Right ventricle myocardium superior (tissue), 1 donor: ENCODE measurements at regions not wholly inside any gene's neighbourhood (a gene's known extent, or its start where the extent isn't known, plus 50 kb on each side); places are given as distances from the start of the nearest gene placed in this dataset.
"Not testable (repeated sequence)": the region's sequence is repeated elsewhere in the genome, so short reads cannot be mapped to it uniquely, and the experiment has no call there.

Source experiments
- ATAC-seq: fragments of 200-7000 bp; cut with Tn5 transposase; one replicate; pipeline ENCODE4 v1.9.1; 2020; ENCODE audit warnings: mild to moderate bottlenecking; ENCODE audit not compliant: poor library complexity
- DNase-seq: peaks from one replicate; pipeline ENCODE4 v3.0.0-alpha.2; 2020
- intact Hi-C: fragments of 100-400 bp; cut with DNase I; formaldehyde crosslinking; loops from one replicate; pipeline ENCODE4 v1.11.2; 2022
- donor health status: DM: no; HTN: yes; CAD: no; lungs with severe emphysema.

DNA sequence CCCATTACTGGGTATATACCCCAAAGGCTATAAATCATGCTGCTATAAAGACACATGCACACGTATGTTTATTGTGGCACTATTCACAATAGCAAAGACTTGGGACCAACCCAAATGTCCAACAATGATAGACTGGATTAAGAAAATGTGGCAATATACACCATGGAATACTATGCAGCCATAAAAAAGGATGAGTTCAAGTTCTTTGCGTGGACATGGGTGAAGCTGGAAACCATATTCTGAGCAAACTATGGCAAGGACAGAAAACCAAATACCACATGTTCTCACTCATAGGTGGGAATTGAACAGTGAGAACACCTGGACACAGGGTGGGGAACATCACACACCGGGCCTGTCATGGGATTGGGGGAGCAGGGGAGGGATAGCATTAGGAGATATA lies 54.4 kb upstream of the MUCL1 start:
- intact Hi-C loops, ATAC-seq, DNase-seq: not testable (repeated sequence)

DNA sequence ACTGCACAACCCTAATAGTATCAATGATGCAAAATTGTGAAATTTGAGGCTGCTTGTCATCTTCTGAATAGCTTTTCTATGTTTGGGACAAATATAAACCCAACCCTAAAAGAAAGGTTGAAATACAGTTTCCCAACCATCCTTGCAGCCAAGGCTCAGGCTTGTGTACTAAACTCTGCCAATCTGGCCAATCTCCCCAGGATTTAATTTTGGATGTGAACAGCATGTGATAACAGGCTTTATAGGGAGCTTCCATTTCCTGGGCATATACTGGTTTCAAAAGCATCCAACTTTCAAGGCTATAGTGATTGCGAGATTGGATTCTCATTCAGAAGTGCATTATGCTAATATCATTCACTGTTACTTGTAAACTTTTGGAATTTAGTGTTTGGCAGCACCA lies 55.7 kb upstream of the MUCL1 start:
- ATAC-seq (no peak), DNase-seq (no peak)
- intact Hi-C loops = no loop called here

DNA sequence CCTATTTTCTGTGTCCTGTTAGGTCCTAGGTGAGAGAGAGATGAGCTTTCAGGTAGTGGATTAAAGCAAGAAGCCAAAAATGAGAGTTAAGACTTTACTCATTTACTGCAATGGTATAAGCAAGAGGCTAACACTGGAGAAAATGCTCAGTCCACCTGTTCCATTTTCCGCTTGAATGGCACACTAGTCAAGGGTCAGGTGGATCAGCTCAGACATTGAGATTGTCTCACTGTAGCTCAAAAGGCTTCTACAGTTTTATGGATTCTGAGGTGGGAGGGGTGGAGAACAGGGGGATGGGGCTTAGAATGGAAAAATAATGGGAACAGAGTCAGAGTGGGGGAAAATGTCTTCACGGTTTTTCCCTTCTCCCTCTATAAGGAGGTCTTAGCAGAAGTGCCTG lies 57.3 kb upstream of the MUCL1 start:
- DNase-seq = no peak
- ATAC-seq = no peak
- intact Hi-C loops = no loop called here

DNA sequence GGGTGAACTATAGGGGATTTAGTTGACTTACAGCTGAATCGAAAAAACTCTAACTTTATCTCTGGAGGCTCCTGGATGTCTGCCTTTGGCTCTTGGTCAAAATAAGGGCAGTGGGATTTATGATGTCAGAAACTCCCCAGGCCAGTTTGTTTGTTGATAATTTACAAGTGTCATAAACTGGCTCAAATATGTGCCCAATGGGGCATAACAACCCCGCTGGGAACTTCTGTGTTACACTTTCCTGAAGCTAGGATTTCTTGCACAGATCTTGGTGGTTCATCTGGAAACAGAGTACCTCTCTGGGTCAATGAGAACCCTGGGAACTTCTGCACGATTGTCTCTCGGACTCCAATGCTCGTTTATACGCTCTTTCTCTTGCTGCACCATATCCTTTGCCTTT lies 58.7 kb upstream of the MUCL1 start:
- DNase-seq (no peak), ATAC-seq (no peak)
- intact Hi-C loops = no loop called here

DNA sequence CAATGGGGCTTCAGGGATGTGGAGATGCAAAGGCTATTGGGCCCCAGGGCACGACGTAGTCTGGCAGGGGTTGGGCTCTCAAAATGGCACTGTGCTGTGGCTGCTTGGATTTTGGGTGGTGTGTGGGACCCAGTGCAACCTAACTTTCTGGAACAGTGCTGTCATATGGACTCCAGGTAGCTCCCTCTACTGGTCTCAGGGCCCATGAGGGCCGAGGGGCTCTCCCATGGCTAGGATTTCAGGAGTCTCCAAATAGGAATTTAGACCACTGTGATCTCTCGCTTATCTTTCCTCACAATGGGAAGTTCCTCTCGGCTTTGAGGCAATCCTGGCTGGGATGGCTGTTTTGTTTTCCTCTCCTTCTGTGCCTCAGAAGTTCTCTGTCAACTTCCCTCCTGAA lies 68.2 kb upstream of the MUCL1 start:
- intact Hi-C loops = no loop called here
- ATAC-seq (no peak), DNase-seq (no peak)

DNA sequence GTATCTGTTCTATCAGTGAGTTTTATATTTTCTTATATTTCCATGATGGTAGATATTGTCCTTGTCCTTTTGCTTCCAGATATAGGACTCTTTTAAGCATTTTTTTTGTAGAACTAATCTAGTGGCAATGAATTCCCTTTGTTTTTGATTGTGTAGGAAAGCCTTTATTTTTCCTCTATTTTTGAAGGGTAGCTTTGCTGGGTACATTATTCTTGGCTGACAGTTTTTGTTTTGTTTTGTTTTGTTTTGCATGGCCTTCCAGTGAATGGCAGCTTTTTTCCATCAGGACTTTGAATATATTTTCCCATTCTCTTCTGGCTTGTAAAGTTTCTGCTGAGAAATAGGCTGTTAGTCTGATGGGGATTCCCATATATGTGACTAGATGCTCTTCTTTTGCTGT lies 70.2 kb upstream of the MUCL1 start:
- DNase-seq (no peak), ATAC-seq (no peak)
- intact Hi-C loops = no loop called here

DNA sequence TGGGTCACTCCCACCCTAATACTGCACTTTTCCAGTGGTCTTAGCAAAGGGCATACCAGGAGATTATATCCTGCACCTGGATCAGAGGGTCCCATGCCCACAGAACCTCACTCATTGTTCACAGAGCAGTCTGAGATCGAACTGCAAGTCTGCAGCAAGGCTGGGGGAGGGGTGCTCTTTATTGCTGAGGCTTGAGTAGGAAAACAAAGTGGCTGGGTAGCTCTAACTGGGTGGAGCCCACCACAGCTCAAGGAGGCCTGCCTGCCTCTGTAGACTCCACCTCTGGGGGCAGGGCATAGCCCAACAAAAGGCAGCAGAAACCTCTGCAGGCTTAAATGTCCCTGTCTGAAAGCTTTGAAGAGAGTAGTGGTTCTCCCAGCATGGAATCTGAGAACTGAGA lies 77.3 kb upstream of the MUCL1 start:
- DNase-seq, intact Hi-C loops, ATAC-seq: not testable (repeated sequence)

DNA sequence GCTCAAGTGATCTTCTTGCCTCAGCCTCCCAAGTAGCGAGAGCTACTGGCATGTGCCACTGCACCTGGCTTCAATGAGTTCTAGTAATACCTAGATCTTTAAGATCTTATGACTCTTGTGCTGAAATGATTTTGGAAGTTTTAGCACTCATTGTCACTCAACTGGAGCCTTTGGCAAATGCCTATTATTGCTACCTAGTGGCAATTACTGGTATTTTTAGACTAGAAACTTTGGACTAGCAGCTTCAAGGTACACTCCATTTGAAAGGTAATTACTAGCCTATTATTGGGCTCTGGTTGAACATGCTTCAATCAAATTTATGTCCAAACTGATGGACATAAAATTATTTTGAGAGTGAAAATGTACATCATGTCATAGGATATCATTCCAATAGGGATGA lies 80.7 kb upstream of the MUCL1 start:
- intact Hi-C loops = no loop called here
- DNase-seq (no peak), ATAC-seq (no peak)

DNA sequence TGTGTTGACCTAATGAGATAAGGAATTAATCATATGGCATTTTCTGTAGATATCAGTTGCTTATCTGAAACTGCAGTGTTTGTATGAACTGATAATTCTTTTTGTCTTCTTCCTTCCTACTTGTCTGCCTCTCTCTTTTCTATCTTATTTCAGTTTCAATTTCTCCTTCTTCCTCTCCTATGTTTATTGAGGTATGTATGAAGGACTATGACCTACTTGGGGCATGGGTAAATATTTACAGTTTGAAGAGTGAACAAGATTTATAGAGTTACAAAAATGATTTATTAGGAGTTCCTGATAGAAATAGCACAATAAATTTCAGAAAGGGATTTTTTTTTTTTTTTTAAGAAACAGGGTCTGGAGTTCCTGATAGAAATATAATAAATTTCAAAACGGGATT lies 88.7 kb upstream of the MUCL1 start:
- intact Hi-C loops = no loop called here
- no peak for ATAC-seq
- DNase-seq = no peak

DNA sequence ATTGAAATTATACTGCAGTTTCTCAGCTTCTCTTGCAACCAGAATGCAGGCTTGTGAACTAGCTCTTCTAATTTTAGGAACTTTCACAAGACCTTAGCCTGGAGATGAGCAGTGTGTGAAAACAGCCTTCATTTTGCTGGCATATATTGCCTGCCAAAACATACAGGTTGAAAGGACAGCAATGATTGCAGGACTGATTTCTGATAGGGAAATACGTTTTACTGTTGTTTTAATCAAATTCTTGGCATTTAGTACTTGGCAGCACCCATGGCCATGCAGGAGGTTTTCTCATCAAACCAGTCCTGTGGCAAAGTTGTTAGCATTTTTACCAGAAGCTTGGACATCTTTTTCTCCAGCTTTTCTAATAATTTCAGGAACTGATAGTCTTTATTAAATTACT lies 91.9 kb upstream of the MUCL1 start:
- DNase-seq = no peak
- no peak for ATAC-seq
- intact Hi-C loops = no loop called here

DNA sequence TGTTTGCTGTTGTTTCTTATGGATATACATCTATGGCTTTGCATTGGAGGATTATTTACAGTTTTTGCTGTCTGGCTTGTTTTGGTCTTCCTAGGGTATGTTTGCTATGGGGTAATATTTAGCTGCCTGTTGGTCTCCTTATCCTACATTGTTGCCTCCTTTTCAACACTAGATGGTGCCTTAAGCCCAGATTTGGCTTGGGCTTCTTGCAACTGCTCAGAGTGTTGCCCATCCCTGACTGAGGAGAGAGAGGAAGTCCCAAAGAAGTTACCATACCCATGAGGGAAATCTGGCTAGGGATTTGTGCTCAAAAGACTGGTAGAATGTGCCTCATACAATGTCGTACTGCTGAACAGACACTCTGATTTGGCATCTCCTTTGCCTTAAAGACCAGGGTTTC lies 94.6 kb upstream of the MUCL1 start:
- intact Hi-C loops = no loop called here
- no peak for ATAC-seq

DNA sequence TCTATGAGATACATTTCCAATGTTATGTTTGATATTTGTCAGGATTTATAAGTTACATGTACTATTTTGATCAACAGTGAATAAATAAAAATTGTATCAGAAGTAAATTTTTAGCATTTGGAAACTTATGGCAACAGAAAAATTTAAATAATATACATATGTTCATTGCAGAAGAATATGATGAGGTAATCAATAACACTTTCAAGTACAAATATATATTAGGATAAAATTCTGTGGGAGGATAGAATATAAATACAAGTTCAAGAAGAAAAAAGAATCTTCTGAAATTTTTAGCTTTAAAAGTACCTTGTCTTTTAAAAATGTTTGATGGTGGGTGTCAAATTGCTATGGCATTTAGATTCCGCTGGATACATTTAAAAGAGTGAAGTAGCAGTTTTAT lies 102.8 kb upstream of the MUCL1 start:
- DNase-seq (no peak), ATAC-seq (no peak)
- intact Hi-C loops = loop anchor here (5.0 kb wide), 1 partner anchor 206 kb away; no protein-coding TSS in a partner anchor

More for the DNA sequence above, 94.6 kb upstream of the MUCL1 start:
- no peak for DNase-seq

DNA sequence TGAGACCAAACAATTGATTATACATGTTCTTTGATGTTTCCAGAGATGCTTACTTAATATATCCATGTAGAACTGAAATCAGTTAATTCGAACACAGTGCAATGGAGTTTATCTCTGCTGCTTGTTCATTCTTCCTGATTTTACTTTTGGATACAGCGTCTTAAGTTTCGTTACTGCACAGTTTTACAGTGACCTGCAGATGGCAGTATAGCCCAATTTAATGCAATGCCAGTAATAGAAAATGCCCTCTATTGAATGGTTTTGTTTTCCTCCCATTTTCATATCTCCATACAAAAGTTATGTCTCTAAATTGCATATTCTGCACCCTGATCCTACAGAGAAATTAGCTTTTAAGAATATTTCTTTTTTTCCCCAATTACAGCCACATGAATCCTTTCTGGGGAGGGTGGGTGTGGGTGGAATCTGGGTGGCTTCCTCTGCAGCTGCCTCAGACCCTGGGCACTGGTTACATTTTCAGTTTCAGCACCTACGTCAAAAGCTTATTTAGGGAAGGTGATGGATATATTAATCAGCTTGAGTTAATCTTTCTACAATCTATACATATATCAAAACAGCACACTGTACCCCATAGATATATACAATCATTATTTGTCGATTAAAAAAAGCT lies 101.1 kb upstream of the DCD start:
- intact Hi-C loops = no loop called here
- no peak for DNase-seq
- ATAC-seq = no peak

DNA sequence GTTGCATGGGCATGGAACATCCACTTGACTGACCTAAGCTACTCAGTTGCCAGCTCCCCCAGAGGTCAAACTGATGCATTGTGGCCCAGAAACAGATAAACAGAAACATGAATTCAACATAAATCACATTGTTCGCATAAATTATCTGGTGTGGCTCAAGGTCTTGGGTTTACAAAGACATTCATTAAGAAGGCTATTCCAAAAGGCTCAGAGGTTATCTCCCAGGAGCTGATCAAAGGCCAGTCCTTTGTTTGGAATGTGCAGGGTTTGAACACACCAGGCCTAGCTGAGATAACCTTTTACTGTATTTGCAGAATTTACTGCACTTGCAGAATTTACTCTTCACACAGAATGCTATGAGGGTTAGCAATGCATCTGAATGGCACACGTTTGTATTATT lies 96.4 kb upstream of the DCD start:
- DNase-seq (no peak), ATAC-seq (no peak)
- intact Hi-C loops = no loop called here

DNA sequence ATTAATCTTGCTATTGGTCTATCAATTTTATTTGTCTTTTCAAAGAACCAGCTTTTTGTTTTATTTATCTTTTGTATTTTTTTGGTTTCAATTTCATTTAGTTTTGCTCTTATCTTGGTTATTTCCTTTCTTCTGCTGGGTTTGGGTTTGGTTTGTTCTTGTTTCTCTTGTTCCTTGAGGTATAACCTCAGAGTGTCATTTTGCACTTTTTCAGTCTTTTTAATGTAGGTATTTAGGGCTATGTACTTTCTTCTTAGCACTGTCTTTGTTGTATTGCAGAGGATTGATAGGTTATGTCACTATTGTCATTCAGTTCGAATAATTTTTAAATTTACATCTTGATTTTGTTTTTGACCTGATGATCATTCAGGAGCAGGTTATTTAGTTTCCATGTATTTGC lies 92.7 kb upstream of the DCD start:
- no peak for DNase-seq
- no peak for ATAC-seq
- intact Hi-C loops = no loop called here

DNA sequence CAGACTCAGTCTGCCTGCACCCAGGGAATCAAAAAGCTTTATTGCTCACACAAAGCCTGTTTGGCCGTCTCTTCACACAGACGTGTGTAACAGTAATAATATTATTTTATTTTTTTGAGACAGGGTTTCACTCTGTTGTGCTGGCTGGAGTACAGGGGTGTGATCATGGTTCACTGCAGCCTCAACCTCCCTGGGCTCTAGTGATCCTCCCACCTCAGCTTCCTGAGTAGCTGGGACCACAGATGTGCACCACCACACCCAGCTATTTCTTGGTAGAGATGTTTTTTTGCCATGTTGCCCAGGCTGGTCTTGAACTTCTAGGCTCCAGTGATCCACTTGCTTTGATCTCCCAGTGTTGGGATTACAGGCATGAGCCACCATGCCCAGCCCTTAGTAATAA lies 88.4 kb upstream of the DCD start:
- intact Hi-C loops = no loop called here
- DNase-seq (no peak), ATAC-seq (no peak)

DNA sequence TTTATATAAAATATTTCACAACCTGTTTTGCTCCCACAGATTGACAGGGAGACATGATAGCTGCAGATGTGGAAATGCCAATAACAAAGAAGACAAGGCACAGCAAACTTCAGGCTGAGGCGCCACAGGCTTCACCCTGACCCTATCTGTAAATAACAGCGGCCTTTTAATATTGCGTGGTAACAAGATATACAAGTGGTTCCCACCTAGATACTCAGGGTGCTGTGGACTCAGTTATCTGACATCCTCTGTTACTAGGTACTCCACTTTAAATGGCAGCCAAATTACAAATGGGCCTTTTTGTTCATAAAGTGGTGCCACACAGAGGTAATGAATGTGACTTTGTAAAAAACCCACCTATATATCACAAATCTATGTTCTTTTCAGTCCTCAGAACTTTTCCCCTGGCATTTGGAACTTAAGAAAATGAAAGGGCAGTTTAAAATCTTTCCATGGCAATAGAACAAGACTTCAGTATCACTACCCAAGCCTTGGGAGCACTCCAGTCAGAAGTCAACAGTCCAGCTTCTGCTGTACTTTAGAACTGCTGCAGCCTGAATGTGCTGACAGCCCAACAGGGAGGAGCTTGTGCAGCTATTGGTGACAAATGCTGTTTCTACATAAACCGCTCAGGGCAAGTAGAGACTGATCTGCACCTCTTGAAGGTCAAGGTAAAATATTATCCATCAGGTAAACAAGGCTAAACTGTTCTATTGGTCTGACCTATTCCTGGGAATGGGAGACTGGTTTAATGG lies 86.2 kb upstream of the DCD start:
- ATAC-seq = peak; percentile 98
- peak; percentile 40 for DNase-seq
- intact Hi-C loops = no loop called here

DNA sequence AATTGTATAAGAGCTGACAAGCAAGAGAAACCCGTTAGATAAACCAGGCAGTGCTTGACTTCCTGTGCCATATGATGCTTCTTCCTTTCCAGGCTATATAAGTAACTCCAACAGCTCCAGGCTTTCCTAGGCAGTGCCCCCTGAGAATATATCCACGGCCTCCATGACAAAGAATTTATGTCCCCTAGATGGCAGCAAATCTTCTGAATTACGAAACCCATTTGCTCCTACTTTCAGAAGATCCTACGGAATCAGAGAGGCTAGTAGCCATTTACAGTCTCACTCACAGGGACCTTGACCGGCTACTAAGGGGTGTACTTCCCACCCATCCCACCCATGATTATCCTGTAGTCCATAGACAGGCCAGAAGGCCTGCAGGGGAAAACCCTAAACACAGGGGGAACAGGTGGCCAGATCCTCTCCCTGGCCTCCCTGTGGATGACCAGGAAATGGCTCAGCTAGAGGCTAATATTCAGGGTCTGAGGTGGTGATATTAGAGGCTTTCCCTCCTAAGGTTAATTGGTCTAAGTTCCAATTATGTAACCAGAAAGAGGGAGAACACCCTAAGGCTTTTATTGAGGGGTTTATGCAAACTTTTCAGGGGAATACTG lies 77.2 kb upstream of the DCD start:
- intact Hi-C loops = no loop called here
- ATAC-seq (peak; percentile 78), DNase-seq (no peak)

DNA sequence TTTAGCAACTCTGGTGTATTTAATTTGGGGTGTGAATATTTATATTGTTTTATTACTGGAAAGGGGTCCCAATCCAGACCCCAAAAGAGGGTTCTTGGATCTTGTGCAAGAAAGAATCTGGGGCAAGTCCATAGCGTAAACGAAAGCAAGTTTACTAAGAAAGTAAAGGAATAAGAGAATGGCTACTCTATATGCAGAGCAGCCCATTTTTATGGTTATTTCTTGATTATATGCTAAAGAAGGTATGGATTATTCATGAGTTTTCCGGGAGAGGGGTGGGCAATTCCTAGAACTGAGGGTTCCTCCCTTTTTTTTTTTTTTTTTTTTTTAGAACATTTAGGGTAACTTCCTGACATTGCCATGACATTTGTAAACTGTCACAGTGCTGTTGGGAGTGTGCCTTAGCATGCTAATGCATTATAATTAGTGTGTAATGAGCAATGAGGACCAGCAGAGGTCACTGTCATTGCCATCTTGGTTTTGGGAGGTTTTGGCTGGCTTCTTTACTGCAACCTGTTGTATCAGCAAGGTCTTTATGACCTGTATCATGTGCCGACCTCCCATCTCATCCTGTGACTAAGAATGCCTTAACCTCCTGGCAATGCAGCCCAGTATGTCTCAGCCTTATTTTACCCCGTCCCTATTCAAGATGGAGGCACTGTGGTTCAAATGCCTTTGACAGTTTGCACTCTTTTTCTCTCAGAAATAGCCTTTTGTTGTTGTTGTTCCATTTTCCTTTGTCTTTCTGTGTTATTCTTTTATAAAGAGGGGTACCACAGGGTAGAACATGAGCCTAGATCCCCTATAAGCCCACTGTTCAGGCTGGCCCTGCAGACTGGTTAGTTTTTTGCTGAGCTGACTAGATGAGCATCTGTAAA lies 75.5 kb upstream of the DCD start:
- intact Hi-C loops = no loop called here
- DNase-seq = no peak
- no peak for ATAC-seq
